Chondrocyte (in vitro differentiated cells): ENCODE measurements at regions not wholly inside any gene's neighbourhood (a gene's known extent, or its start where the extent isn't known, plus 50 kb on each side); places are given as distances from the start of the nearest gene placed in this dataset.

Source experiments
- DNase-seq: peaks from one replicate; pipeline ENCODE4 v3.0.0; 2021; ENCODE audit warnings: mixed read lengths, low spot score
- H3K27ac Mint-ChIP-seq: one replicate; pipeline ENCODE4 v1.8.0; 2021; ENCODE audit warnings: mild to moderate bottlenecking, moderate library complexity, mixed read lengths; ENCODE audit not compliant: unreplicated experiment
- H3K27me3 Mint-ChIP-seq: 2 replicates; pipeline ENCODE4 v1.8.0; 2021; ENCODE audit warnings: low read depth, mixed read lengths
- H3K36me3 Mint-ChIP-seq: 2 replicates; pipeline ENCODE4 v1.8.0; 2021; ENCODE audit warnings: low read depth, mixed read lengths
- H3K4me1 Mint-ChIP-seq: 2 replicates; pipeline ENCODE4 v1.8.0; 2021; ENCODE audit warnings: low read depth, mild to moderate bottlenecking, mixed read lengths
- H3K4me3 Mint-ChIP-seq: one replicate; pipeline ENCODE4 v1.8.0; 2021; ENCODE audit warnings: mild to moderate bottlenecking, moderate library complexity, mixed read lengths; ENCODE audit not compliant: unreplicated experiment
- H3K9me3 Mint-ChIP-seq: 2 replicates; pipeline ENCODE4 v1.8.0; 2021; ENCODE audit warnings: low read depth, mixed read lengths
- CTCF ChIP-seq: fragments of 200-600 bp; sonication (generic); IDR thresholded peaks from 2 replicates; pipeline ENCODE4 v1.5.0; 2021; ENCODE audit warnings: antibody characterized with exemption, mild to moderate bottlenecking, moderate library complexity

DNA sequence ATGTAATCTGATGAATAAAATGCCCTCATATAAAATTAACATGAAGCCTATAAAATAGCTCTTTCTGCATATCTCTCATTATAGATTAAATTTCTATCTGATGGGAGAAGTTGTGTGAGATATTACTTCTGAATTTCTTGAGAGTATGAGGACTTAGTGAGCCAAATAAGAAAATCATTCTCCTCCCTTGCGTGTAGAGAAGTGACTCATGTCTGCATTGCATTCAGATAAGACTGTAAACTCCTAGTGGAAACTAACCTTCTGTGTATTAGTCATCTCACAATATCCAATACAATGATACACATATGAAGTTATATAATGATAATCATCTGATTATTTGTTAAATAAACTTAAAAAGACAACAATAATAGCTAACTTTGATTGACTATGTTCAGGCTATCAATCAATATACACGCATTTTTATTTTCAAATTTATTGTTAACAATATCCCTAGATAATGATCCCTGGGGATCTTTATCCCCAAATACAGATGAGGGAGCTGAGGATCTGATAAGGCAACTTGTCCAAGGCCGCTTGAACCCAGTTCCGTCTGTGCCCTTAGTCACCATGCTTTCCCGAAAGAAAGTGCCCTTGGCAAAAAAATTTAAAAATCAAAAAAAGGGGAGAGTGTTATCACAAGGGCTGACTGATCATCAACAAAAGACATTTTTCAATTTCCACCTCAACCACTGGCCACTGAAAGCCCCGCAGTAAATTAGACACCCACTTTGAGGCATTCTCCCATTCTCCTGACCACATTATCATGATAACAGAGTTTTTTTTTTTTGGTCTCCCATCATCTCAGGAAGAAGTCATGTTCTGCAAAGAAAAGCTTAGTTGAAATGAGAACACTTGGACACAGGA, 189.2 kb upstream of the RASSF8 start:
- Mint-ChIP-seq H3K36me3 (no peaks in the 10 kb centered on the region), H3K4me3 (no peak overlapping the region), H3K27ac (no peak overlapping the region), H3K9me3 (no peaks in the 10 kb centered on the region), H3K4me1 (peaks cover 20% of the 10 kb centered on the region), H3K27me3 (no peaks in the 10 kb centered on the region)
- no peak for TF ChIP-seq CTCF
- no peak for DNase-seq

- Mint-ChIP-seq H3K27me3 (no peaks in the 10 kb centered on the region), H3K36me3 (no peaks in the 10 kb centered on the region), H3K9me3 (no peaks in the 10 kb centered on the region), H3K27ac (no peak overlapping the region), H3K4me3 (no peak overlapping the region), H3K4me1 (peaks cover 8% of the 10 kb centered on the region)
- TF ChIP-seq CTCF: no peak
- no peak for DNase-seq
Measured at GRCh38 chr12:25771041-25771440, 187.4 kb upstream of the RASSF8 start.

DNA sequence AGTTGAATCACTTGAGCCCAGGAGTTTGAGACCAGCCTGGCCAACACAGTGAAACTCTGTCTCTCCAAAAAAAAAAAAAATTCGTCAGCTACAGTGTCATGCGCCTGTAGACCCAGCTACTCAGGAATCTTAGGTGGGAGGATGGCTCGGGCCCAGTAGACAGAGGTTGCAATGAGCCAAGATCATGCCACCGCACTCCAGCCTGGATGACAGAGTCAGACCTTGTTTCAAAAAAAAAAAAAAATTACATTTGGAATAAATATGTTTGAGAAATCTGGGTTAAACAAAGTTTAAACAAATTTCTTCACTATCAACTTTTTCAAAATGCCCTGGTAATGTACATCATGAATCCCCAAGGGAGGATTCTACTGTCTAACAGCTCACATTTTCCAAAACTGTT, 187.0 kb upstream of the RASSF8 start:
- no peak for TF ChIP-seq CTCF
- H3K4me1 Mint-ChIP-seq: peaks cover 8% of the 10 kb centered on the region
- no peaks in the 10 kb centered on the region for H3K27me3 Mint-ChIP-seq
- H3K9me3 Mint-ChIP-seq: no peaks in the 10 kb centered on the region
- DNase-seq: no peak
- no peak overlapping the region for H3K27ac Mint-ChIP-seq
- no peak overlapping the region for H3K4me3 Mint-ChIP-seq
- H3K36me3 Mint-ChIP-seq: no peaks in the 10 kb centered on the region

DNA sequence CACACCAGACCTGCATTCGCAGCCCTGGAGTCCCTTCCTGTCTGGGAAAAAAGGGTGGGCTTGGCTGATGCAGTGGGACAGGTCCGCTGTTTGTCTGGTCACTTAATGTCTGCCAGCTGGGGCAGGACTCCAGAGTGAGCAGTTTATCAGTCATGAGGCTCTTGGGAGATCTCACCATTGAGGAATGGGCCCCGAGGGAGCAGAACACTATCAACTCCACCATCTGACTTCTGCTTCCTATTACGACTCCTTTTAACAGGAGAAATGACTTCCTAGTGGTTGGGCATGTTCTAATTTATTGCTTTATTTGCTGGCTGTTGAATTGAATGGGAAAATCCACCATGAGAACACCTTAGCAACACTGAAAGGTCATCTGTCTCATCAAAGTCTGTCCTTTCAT, 182.5 kb upstream of the RASSF8 start:
- no peak overlapping the region for H3K4me3 Mint-ChIP-seq
- H3K27ac Mint-ChIP-seq: no peak overlapping the region
- TF ChIP-seq CTCF: no peak
- H3K4me1 Mint-ChIP-seq: no peaks in the 10 kb centered on the region
- H3K9me3 Mint-ChIP-seq: no peaks in the 10 kb centered on the region
- no peak for DNase-seq
- H3K36me3 Mint-ChIP-seq: no peaks in the 10 kb centered on the region
- peaks cover 1% of the 10 kb centered on the region for H3K27me3 Mint-ChIP-seq

- no peak for TF ChIP-seq CTCF
- no peak overlapping the region for H3K4me3 Mint-ChIP-seq
Measured at GRCh38 chr12:25780771-25781170, 177.7 kb upstream of the RASSF8 start.

More at GRCh38 chr12:25780771-25781170, 177.7 kb upstream of the RASSF8 start:
- Mint-ChIP-seq H3K4me1 (no peaks in the 10 kb centered on the region), H3K36me3 (no peaks in the 10 kb centered on the region), H3K9me3 (no peaks in the 10 kb centered on the region), H3K27ac (no peak overlapping the region), H3K27me3 (peaks cover 1% of the 10 kb centered on the region)
- DNase-seq: no peak
